ENCODE measurements at regions not wholly inside any gene's neighbourhood (a gene's known extent, or its start where the extent isn't known, plus 50 kb on each side); places are given as distances from the start of the nearest gene placed in this dataset.

GRCh38 chr9:6134661-6135180 is 80.9 kb upstream of the IL33 start:
- TF ChIP-seq CTCF (tag by site-specific recombination; IDR thresholded peaks at IDR 0.05) (no peak), ZNF449 (tag by site-specific recombination; IDR thresholded peaks at IDR 0.05) (no peak), YY1 (tag by site-specific recombination; IDR thresholded peaks at IDR 0.05) (no peak)
